ENCODE measurements at regions not wholly inside any gene's neighbourhood (a gene's known extent, or its start where the extent isn't known, plus 50 kb on each side); places are given as distances from the start of the nearest gene placed in this dataset.
"Not testable (repeated sequence)": the region's sequence is repeated elsewhere in the genome, so short reads cannot be mapped to it uniquely, and the experiment has no call there.

GRCh38 chr14:41549821-41550607, 56.7 kb upstream of the LRFN5 start:
- intact Hi-C loops (cut with DNase I) = no loop called here
- WGBS, 2 donors = 52 to 56% methylated on average over 2 of the region's 2 CpGs
- H3K9me3 ChIP-seq = no peaks in the 10 kb centered on the region
- no peaks in the 10 kb centered on the region for H3K27me3 ChIP-seq
- H3K4me1 ChIP-seq = no peaks in the 10 kb centered on the region
- H3K27ac ChIP-seq = no peak overlapping the region
- H3K4me3 ChIP-seq = no peak overlapping the region
- no peak for DNase-seq
- H3K36me3 ChIP-seq = no peaks in the 10 kb centered on the region
- TF ChIP-seq CTCF (IDR thresholded peaks at IDR 0.05) = no peak
- TF ChIP-seq EP300 (IDR thresholded peaks at IDR 0.05) = no peak
- no peak for TF ChIP-seq POLR2A (IDR thresholded peaks at IDR 0.05)
- TF ChIP-seq POLR2AphosphoS5 (IDR thresholded peaks at IDR 0.05) = no peak

- no peak overlapping the region for H3K27ac ChIP-seq
- TF ChIP-seq POLR2A (IDR thresholded peaks at IDR 0.05) (no peak), POLR2AphosphoS5 (IDR thresholded peaks at IDR 0.05) (no peak)
- no peaks in the 10 kb centered on the region for H3K27me3 ChIP-seq
- H3K9me3 ChIP-seq = no peaks in the 10 kb centered on the region
- no peaks in the 10 kb centered on the region for H3K4me1 ChIP-seq
- intact Hi-C loops (cut with DNase I) = no loop called here
- no peak for DNase-seq
- no peak overlapping the region for H3K4me3 ChIP-seq
- WGBS, 2 donors = 90 to 94% methylated on average over 2 of the region's 2 CpGs
- H3K36me3 ChIP-seq = no peaks in the 10 kb centered on the region
Observed at GRCh38 chr14:41549282-41549681, 57.4 kb upstream of the LRFN5 start.

GRCh38 chr14:41548666-41549065, 58.0 kb upstream of the LRFN5 start:
- TF ChIP-seq POLR2A (IDR thresholded peaks at IDR 0.05) = no peak
- no peak for TF ChIP-seq POLR2AphosphoS5 (IDR thresholded peaks at IDR 0.05)
- TF ChIP-seq CTCF (IDR thresholded peaks at IDR 0.05) = no peak
- TF ChIP-seq EP300 (IDR thresholded peaks at IDR 0.05) = no peak
- Histone ChIP-seq H3K27ac (no peak overlapping the region), H3K4me1 (no peaks in the 10 kb centered on the region), H3K27me3 (no peaks in the 10 kb centered on the region), H3K9me3 (no peaks in the 10 kb centered on the region), H3K4me3 (no peak overlapping the region), H3K36me3 (no peaks in the 10 kb centered on the region)
- 71 to 78% methylated on average over 2 of the region's 2 CpGs for WGBS, 2 donors
- no peak for DNase-seq
- intact Hi-C loops (cut with DNase I) = no loop called here

- TF ChIP-seq CTCF (IDR thresholded peaks at IDR 0.05) (no peak), POLR2AphosphoS5 (IDR thresholded peaks at IDR 0.05) (no peak), EP300 (IDR thresholded peaks at IDR 0.05) (no peak), POLR2A (IDR thresholded peaks at IDR 0.05) (no peak)
- Histone ChIP-seq H3K9me3 (peaks cover 0 to 6% (median 0%) of the 10 kb centered on the region in 4 donors), H3K4me1 (no peaks in the 10 kb centered on the region), H3K4me3 (no peak overlapping the region), H3K27me3 (no peaks in the 10 kb centered on the region), H3K27ac (no peak overlapping the region), H3K36me3 (no peaks in the 10 kb centered on the region)
- no peak for DNase-seq
- 89 to 90% methylated on average over 3 of the region's 3 CpGs for WGBS, 2 donors
- intact Hi-C loops (cut with DNase I) = no loop called here
Observed at GRCh38 chr14:41541333-41541732, 65.3 kb upstream of the LRFN5 start.

DNA sequence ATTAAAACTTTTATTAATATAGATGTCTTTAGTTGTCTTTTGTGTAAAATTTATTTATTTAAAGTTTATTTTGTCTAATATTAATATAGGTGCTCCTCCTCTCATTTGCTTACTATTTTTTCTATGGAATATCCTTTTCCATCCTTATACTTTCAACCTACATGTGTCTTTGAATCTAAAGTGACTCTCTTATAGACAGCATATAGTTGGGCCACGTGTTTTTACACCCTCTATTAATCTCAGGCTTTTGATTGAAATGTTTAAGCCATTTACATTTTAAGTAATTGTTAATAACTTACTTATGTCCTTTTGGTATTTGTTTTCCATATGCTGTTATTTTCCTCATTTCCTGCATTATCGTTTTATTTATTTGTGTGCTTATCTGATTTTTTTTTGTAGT, 74.4 kb upstream of the LRFN5 start:
- WGBS, 2 donors = 71 to 75% methylated on average over 2 of the region's 2 CpGs
- no peak for DNase-seq
- TF ChIP-seq POLR2AphosphoS5 (IDR thresholded peaks at IDR 0.05) = no peak
- peaks cover 0 to 5% (median 0%) of the 10 kb centered on the region in 4 donors for H3K9me3 ChIP-seq
- H3K27me3 ChIP-seq = no peaks in the 10 kb centered on the region
- no peaks in the 10 kb centered on the region for H3K4me1 ChIP-seq
- no peaks in the 10 kb centered on the region for H3K36me3 ChIP-seq
- no peak overlapping the region for H3K4me3 ChIP-seq
- H3K27ac ChIP-seq = no peak overlapping the region
- intact Hi-C loops (cut with DNase I) = no loop called here

- H3K36me3 ChIP-seq = no peaks in the 10 kb centered on the region
- no peaks in the 10 kb centered on the region for H3K9me3 ChIP-seq
- no peak overlapping the region for H3K27ac ChIP-seq
- H3K4me1 ChIP-seq = no peaks in the 10 kb centered on the region
- TF ChIP-seq EP300 (IDR thresholded peaks at IDR 0.05) (no peak), POLR2AphosphoS5 (IDR thresholded peaks at IDR 0.05) (no peak), CTCF (IDR thresholded peaks at IDR 0.05) (no peak), POLR2A (IDR thresholded peaks at IDR 0.05) (no peak)
- no peaks in the 10 kb centered on the region for H3K27me3 ChIP-seq
- no peak overlapping the region for H3K4me3 ChIP-seq
- no peak for DNase-seq
- intact Hi-C loops (cut with DNase I) = no loop called here
- 65 to 76% methylated on average over 1 of the region's 1 CpG for WGBS, 2 donors
Observed at GRCh38 chr14:41521891-41522290, 84.8 kb upstream of the LRFN5 start.

DNA sequence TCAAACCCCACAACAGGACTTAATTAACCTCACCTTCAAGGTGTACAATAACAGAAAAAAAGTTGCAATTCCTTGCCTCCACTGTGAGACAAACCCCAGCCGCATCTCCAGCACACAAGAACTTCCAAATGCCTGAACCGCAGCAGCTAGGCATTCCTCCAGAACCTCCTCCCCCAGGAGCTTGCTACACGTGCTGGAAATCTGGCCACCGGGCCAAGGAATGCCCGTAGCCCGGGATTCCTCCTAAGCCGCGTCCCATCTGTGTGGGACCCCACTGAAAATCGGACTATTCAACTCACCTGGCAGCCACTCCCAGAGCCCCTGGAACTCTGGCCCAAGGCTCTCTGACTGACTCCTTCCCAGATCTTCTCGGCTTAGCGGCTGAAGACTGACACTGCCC, 88.6 kb upstream of the LRFN5 start:
- H3K27ac ChIP-seq; DNase-seq; H3K9me3 ChIP-seq; H3K27me3 ChIP-seq; intact Hi-C loops (cut with DNase I); H3K36me3 ChIP-seq; H3K4me1 ChIP-seq; H3K4me3 ChIP-seq: not testable (repeated sequence)
- 88 to 90% methylated on average over 9 of the region's 11 CpGs for WGBS, 2 donors
